ENCODE measurements at regions not wholly inside any gene's neighbourhood (a gene's known extent, or its start where the extent isn't known, plus 50 kb on each side); places are given as distances from the start of the nearest gene placed in this dataset.

- TF ChIP-seq TAF1 (IDR thresholded peaks at IDR 0.05; ENCODE audit: borderline replicate concordance, insufficient read depth, low read length) (no peak), POLR2AphosphoS5 (IDR thresholded peaks at IDR 0.05; ENCODE audit: low read depth, low read length) (no peak), SIN3A (IDR thresholded peaks at IDR 0.05; ENCODE audit: borderline replicate concordance, insufficient read depth, low read length) (no peak), REST (IDR thresholded peaks at IDR 0.05; ENCODE audit: insufficient read depth in 1 of 2, low read depth in 2 of 2, low read length in 2 of 2) (no peak), FOXP2 (optimal IDR thresholded peaks at IDR 0.05; ENCODE audit: borderline replicate concordance, extremely low read depth, extremely low read length, insufficient read depth) (no peak)
These were observed 103.1 kb upstream of the UNC13C start for GRCh38 chr15:53875139-53875538.

Measured in PFSK-1 (cell line).